K562 (cell line): ENCODE measurements at regions not wholly inside any gene's neighbourhood (a gene's known extent, or its start where the extent isn't known, plus 50 kb on each side); places are given as distances from the start of the nearest gene placed in this dataset.

Source experiments
- ATAC-seq: fragments of 200-7000 bp; cut with Tn5 transposase; 3 replicates; pipeline ENCODE4 v1.9.1; 2020; ENCODE audit warnings: moderate library complexity
- BruUV-seq: library from RNA; stranded (reverse); fragments of 400-500 nt; replicated peaks from 2 replicates; lab custom pipeline; 2021; lab: Mats Ljungman, UMichigan
- CTCF ChIA-PET: fragments of 300-600 bp; formaldehyde crosslinking; extraction: SDS; loops from one replicate; lab custom pipeline; 2021; ENCODE audit warnings: low intra/inter-chr PET ratio; lab: Yijun Ruan, JAX
- POLR2A ChIA-PET: fragments of 300-600, 350-650 bp; sonication (Branson Sonifier 250); formaldehyde crosslinking; extraction: SDS; loops from one replicate; lab custom pipeline; 2021; ENCODE audit warnings: antibody characterized with exemption, inconsistent platforms; lab: Yijun Ruan, JAX
- DNase-seq, 4 experiments: peaks; one replicate each; pipeline versions ENCODE4 v3.0.0 to v3.0.0-alpha.2; 2011 to 2018; ENCODE audit warnings: low spot score in 3 of 4, mixed read lengths in 3 of 4; ENCODE audit errors: extremely low read depth in 1 of 4
- FAIRE-seq: peaks from 2 replicates; lab custom pipeline; 2011; peaks lifted over from hg19 to GRCh38; lab: Jason Lieb, UNC
- H2AFZ ChIP-seq: 2 replicates; pipeline ENCODE4 v1.6.0; 2011; ENCODE audit warnings: low read depth, low read length, control low read depth, inconsistent platforms
- H3K27ac ChIP-seq: fragments of 200-600 bp; 3 replicates; pipeline ENCODE4 v1.8.0; 2011; ENCODE audit warnings: low read depth, mild to moderate bottlenecking, control low read depth, inconsistent platforms, low read length, moderate library complexity, mixed read lengths; ENCODE audit errors: extremely low read depth
- H3K27me3 ChIP-seq, 2 experiments: fragments of 300-600 bp in 1 of 2; 2 replicates in 1 of 2; 3 replicates in 1 of 2; pipeline versions ENCODE4 v1.6.0 to v1.8.0; 2011; ENCODE audit warnings: inconsistent platforms in 2 of 2, low read length in 2 of 2, mild to moderate bottlenecking in 1 of 2, mixed read lengths in 1 of 2, moderate library complexity in 1 of 2; ENCODE audit not compliant: control insufficient read depth in 2 of 2, insufficient read depth in 2 of 2
- H3K36me3 ChIP-seq: fragments of 300-600 bp; 3 replicates; pipeline ENCODE4 v1.8.0; 2011; ENCODE audit warnings: mild to moderate bottlenecking, low read length, inconsistent platforms; ENCODE audit not compliant: control insufficient read depth, insufficient read depth
- H3K4me1 ChIP-seq, 2 experiments: fragments of 200-600 bp in 1 of 2; replicated peaks in 1 of 2; 2 replicates in 1 of 2; 3 replicates in 1 of 2; pipeline versions ENCODE4 v1.5.1 to v1.8.0; 2011; ENCODE audit warnings: inconsistent platforms in 2 of 2, low read length in 2 of 2, mild to moderate bottlenecking in 1 of 2, mixed read lengths in 1 of 2, moderate library complexity in 1 of 2; ENCODE audit not compliant: control insufficient read depth in 2 of 2, insufficient read depth in 2 of 2
- H3K4me2 ChIP-seq: 2 replicates; pipeline ENCODE4 v1.6.1; 2011; ENCODE audit warnings: low read length, control low read depth, inconsistent platforms, mixed read lengths; ENCODE audit not compliant: insufficient read depth
- H3K4me3 ChIP-seq: fragments of 200-600 bp; sonication (generic), shearing (Covaris generic); 2 replicates; pipeline ENCODE4 v1.5.1; 2016; ENCODE audit warnings: control low read depth, inconsistent platforms
- H3K79me2 ChIP-seq: fragments of 200-600 bp; 3 replicates; pipeline ENCODE4 v1.8.0; 2011; ENCODE audit warnings: low read length, inconsistent platforms; ENCODE audit not compliant: control insufficient read depth, insufficient read depth
- H3K9ac ChIP-seq, 2 experiments: 2 replicates each; pipeline versions ENCODE4 v1.6.0 to v1.6.1; 2011; ENCODE audit warnings: low read depth in 2 of 2, low read length in 2 of 2, control low read depth in 1 of 2, inconsistent platforms in 1 of 2, mild to moderate bottlenecking in 1 of 2, mixed read lengths in 1 of 2; ENCODE audit not compliant: insufficient read depth in 1 of 2
- H3K9me1 ChIP-seq: one replicate; pipeline ENCODE4 v1.6.0; 2011; ENCODE audit warnings: inconsistent platforms, mild to moderate bottlenecking, low read length, moderate library complexity; ENCODE audit not compliant: control insufficient read depth, insufficient read depth
- H3K9me3 ChIP-seq: replicated peaks from 2 replicates; pipeline ENCODE4 v1.5.1; 2011; ENCODE audit warnings: low read depth, low read length, inconsistent platforms; ENCODE audit not compliant: control insufficient read depth, insufficient read depth
- H4K20me1 ChIP-seq: replicated peaks from 2 replicates; pipeline ENCODE4 v1.6.1; 2011; ENCODE audit warnings: low read length, inconsistent platforms, mixed read lengths; ENCODE audit not compliant: control insufficient read depth, insufficient read depth
- CBFA2T2 ChIP-seq: fragments of 450-650 bp; conservative IDR thresholded peaks from 2 replicates; pipeline ENCODE4 v1.6.1; 2017; ENCODE audit warnings: mild to moderate bottlenecking
- GTF2F1 ChIP-seq: IDR thresholded peaks from 2 replicates; pipeline ENCODE4 v1.6.1; 2011; ENCODE audit warnings: low read depth, low read length, improper control_type of control experiment
- KAT7 ChIP-seq: sonication (generic); formaldehyde crosslinking; IDR thresholded peaks from 2 replicates; pipeline ENCODE4 v1.8.0; 2022; ENCODE audit warnings: missing genetic modification reagents, mild to moderate bottlenecking, borderline replicate concordance
- MED1 ChIP-seq: sonication (generic); formaldehyde crosslinking; IDR thresholded peaks from 2 replicates; pipeline ENCODE4 v1.8.1; 2023; ENCODE audit warnings: missing genetic modification reagents, borderline replicate concordance
- POLR3G ChIP-seq: IDR thresholded peaks from 2 replicates; pipeline ENCODE4 v1.6.1; 2011; ENCODE audit not compliant: insufficient read length, insufficient replicate concordance; ENCODE audit errors: extremely low read depth
- RBM25 ChIP-seq: fragments of 200-400 bp; formaldehyde crosslinking; IDR thresholded peaks from 2 replicates; pipeline ENCODE4 v1.6.1; 2018; ENCODE audit warnings: low read length, low read depth, moderate library complexity; ENCODE audit not compliant: severe bottlenecking
- RHOXF2B ChIP-seq: fragments of 250-450 bp; sonication (Bioruptor Pico); conservative IDR thresholded peaks from 2 replicates; pipeline ENCODE4 v1.5.1; 2021
- SAFB ChIP-seq: fragments of 200-400 bp; formaldehyde crosslinking; IDR thresholded peaks from 2 replicates; pipeline ENCODE4 v1.6.1; 2017; ENCODE audit warnings: low read depth, low read length, borderline replicate concordance
- SAP30 ChIP-seq: fragments of 200-600 bp; sonication (generic); IDR thresholded peaks from 2 replicates; pipeline ENCODE4 v1.6.1; 2012; ENCODE audit warnings: borderline replicate concordance, low read depth, mild to moderate bottlenecking, moderate library complexity, low read length, control low read depth, inconsistent platforms; ENCODE audit not compliant: insufficient read depth, poor library complexity, severe bottlenecking
- ZNF436 ChIP-seq: fragments of 250-450, 450-650 bp; sonication (Bioruptor Pico); formaldehyde crosslinking; IDR thresholded peaks from 2 replicates; pipeline ENCODE4 v1.7.0; 2020; ENCODE audit warnings: mild to moderate bottlenecking
- ZNF445 ChIP-seq: fragments of 250-450 bp; sonication (Bioruptor Pico); IDR thresholded peaks from 2 replicates; pipeline ENCODE4 v1.4.0; 2020; ENCODE audit warnings: low read depth, mild to moderate bottlenecking, moderate library complexity
- WGBS: fragments of 100-300 bp; shearing (Covaris generic); methylation state at CpG from one replicate; pipeline ENCODE4 v1.1.6; 2016; ENCODE audit warnings: low coverage, mixed read lengths; ENCODE audit not compliant: insufficient coverage; ENCODE audit errors: missing lambda C conversion rate; 5-methylcytosine and 5-hydroxymethylcytosine counted together
- in situ Hi-C: fragments of 300-500 bp; cut with MboI; formaldehyde crosslinking; loops from 4 replicates; pipeline ENCODE4 v1.15.0; 2018; ENCODE audit warnings: inconsistent platforms, mixed read lengths
- intact Hi-C: fragments of 100-400 bp; cut with micrococcal nuclease; formaldehyde crosslinking; loops from 2 replicates; pipeline ENCODE4 v1.14.2; 2022
- TF ChIP-seq, protein P1 (sequence below): fragments of 250-450 bp; sonication (Bioruptor Pico); IDR thresholded peaks from 2 replicates; pipeline ENCODE4 v1.4.0; 2020; ENCODE audit warnings: borderline replicate concordance
- TF ChIP-seq, protein P2 (sequence below): IDR thresholded peaks from 2 replicates; pipeline ENCODE4 v1.6.1; 2016; ENCODE audit warnings: missing genetic modification characterization, missing compliant biosample characterization

DNA sequence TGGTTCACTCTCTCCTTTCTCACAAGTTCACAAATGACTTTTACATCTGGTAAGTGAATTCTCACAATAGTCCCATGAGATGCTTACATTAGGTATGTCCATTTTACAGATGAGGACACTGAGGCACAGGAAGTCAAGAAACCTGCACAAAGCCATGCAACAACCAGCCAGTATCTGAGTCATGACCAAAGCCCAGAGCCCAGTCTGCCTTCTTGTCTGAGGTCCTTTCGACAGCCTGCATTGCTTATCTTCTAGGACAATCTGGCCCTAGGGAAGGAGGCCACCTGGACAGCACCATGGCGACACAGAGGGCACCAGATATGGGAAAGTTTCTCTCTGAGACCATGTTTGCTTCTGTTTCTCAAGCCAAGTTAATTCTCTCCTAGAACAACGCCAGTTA, 197.1 kb downstream of the NSG2 start:
- Histone ChIP-seq H3K4me2 (no peak overlapping the region), H3K4me3 (no peak overlapping the region), H3K9me1 (no peaks in the 10 kb centered on the region), H4K20me1 (no peaks in the 10 kb centered on the region), H3K36me3 (no peaks in the 10 kb centered on the region), H3K27ac (no peak overlapping the region), H3K9ac (no peak overlapping the region), H3K27me3 (peaks cover 0 to 11% of the 10 kb centered on the region in 2 experiments; a peak in 2 of 5 replicates), H3K4me1 (no peaks in the 10 kb centered on the region), H2AFZ (no peak overlapping the region), H3K9me3 (no peaks in the 10 kb centered on the region), H3K79me2 (no peaks in the 10 kb centered on the region)
- DNase-seq = no peak
- no peak for ATAC-seq
- intact Hi-C loops = no loop called here
- in situ Hi-C loops = no loop called here
- BruUV-seq = no TSS peak
- POLR2A ChIA-PET = interaction anchor here (0.5 kb wide), 1 partner anchor 54 kb away, joined by 3 read pairs; no protein-coding TSS in a partner anchor
- CTCF ChIA-PET = no interaction called here
- TF ChIP-seq RBM25 (peak; percentile 65), ZNF436 (no peak)
- WGBS = 0% methylated on average over 3 of the region's 3 CpGs
- no peak for FAIRE-seq

DNA sequence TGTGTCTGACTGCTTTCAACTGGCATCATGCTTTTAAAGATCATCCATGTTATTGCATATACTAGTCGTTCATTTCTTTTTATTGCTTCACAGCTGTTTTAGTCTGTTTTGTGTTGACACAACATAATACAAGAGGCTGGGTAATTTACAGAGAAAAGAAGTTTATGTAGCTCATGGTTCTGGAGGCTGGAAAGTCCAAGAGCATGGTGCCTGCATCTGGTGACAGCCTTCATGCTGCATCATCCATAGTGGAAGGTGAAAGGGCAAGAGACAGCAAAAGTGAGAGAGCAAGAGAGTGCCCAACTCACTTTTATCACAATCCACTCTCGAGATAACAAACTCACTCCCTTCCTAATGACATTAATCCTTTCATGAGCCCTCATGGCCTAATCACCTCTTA, 198.4 kb downstream of the NSG2 start:
- Histone ChIP-seq H3K4me2 (no peak overlapping the region), H2AFZ (no peak overlapping the region), H3K9me3 (no peaks in the 10 kb centered on the region), H3K4me3 (no peak overlapping the region), H3K36me3 (no peaks in the 10 kb centered on the region), H4K20me1 (no peaks in the 10 kb centered on the region), H3K4me1 (no peaks in the 10 kb centered on the region), H3K9ac (no peak overlapping the region), H3K9me1 (no peaks in the 10 kb centered on the region)
- ChIA-PET POLR2A (no interaction called here), CTCF (no interaction called here)
- DNase-seq = no peak
- BruUV-seq = no TSS peak
- in situ Hi-C loops = no loop called here
- TF ChIP-seq CBFA2T2 (no peak), MED1 (CRISPR knock-in tag) (no peak), GTF2F1 (no peak), SAFB (no peak), RHOXF2B (CRISPR knock-in tag) (no peak), ZNF445 (CRISPR knock-in tag) (no peak), POLR3G (no peak), KAT7 (CRISPR knock-in tag) (no peak), SAP30 (no peak)
- TF ChIP-seq, protein P1, sequence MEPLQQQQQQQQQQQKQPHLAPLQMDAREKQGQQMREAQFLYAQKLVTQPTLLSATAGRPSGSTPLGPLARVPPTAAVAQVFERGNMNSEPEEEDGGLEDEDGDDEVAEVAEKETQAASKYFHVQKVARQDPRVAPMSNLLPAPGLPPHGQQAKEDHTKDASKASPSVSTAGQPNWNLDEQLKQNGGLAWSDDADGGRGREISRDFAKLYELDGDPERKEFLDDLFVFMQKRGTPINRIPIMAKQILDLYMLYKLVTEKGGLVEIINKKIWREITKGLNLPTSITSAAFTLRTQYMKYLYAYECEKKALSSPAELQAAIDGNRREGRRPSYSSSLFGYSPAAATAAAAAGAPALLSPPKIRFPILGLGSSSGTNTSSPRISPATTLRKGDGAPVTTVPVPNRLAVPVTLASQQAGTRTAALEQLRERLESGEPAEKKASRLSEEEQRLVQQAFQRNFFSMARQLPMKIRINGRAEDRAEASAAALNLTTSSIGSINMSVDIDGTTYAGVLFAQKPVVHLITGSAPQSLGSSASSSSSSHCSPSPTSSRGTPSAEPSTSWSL (CRISPR knock-in tag) = no peak
- TF ChIP-seq, protein P2, sequence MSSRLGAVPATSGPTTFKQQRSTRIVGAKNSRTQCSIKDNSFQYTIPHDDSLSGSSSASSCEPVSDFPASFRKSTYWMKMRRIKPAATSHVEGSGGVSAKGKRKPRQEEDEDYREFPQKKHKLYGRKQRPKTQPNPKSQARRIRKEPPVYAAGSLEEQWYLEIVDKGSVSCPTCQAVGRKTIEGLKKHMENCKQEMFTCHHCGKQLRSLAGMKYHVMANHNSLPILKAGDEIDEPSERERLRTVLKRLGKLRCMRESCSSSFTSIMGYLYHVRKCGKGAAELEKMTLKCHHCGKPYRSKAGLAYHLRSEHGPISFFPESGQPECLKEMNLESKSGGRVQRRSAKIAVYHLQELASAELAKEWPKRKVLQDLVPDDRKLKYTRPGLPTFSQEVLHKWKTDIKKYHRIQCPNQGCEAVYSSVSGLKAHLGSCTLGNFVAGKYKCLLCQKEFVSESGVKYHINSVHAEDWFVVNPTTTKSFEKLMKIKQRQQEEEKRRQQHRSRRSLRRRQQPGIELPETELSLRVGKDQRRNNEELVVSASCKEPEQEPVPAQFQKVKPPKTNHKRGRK (tag) = no peak
- TF ChIP-seq, all 486 proteins: peak for 0
- Histone ChIP-seq H3K27me3 (peaks cover 0 to 18% of the 10 kb centered on the region in 2 experiments; a peak in 2 of 5 replicates), H3K79me2 (no peaks in the 10 kb centered on the region), H3K27ac (no peak overlapping the region)
- WGBS = 0% methylated on average over 2 of the region's 2 CpGs
- no peak for ATAC-seq
- intact Hi-C loops = no loop called here
- no peak for FAIRE-seq
